Urinary bladder (tissue), 3 donors: ENCODE measurements at regions not wholly inside any gene's neighbourhood (a gene's known extent, or its start where the extent isn't known, plus 50 kb on each side); places are given as distances from the start of the nearest gene placed in this dataset.
A peak's percentile ranks its signal among the peaks of the same experiment; 100 is the strongest.

Experiments used
- DNase-seq: peaks from one replicate; pipeline ENCODE4 v3.0.0-alpha.2; 2015; ENCODE audit errors: extremely low spot score
- H3K27ac ChIP-seq: one replicate; pipeline ENCODE4 v1.5.1; 2013; ENCODE audit warnings: low read depth, mild to moderate bottlenecking, moderate library complexity
- H3K36me3 ChIP-seq: one replicate; pipeline ENCODE4 v1.6.1; 2013; ENCODE audit warnings: mild to moderate bottlenecking, moderate library complexity; ENCODE audit not compliant: insufficient read depth
- H3K4me1 ChIP-seq: one replicate; pipeline ENCODE4 v1.6.1; 2013; ENCODE audit warnings: mild to moderate bottlenecking, moderate library complexity; ENCODE audit not compliant: insufficient read depth
- H3K4me3 ChIP-seq: one replicate; pipeline ENCODE4 v1.5.1; 2013; ENCODE audit warnings: low read depth, low read length
- WGBS: extraction: QIAGEN DNeasy Blood & Tissue Kit; methylation state at CpG from one replicate; pipeline ENCODE4 v1.1.7; 2013; 5-methylcytosine and 5-hydroxymethylcytosine counted together
- donor health status: healthy with polysubstance abuse.
- donor health status: healthy.

GRCh38 chr15:67892559-67893377 is 52.9 kb upstream of the RNU6-1 start:
- H3K4me3 ChIP-seq: no peak overlapping the region
- DNase-seq: no peak
- WGBS: 50% methylated on average over 2 of the region's 2 CpGs
- H3K4me1 ChIP-seq: no peaks in the 10 kb centered on the region
- H3K36me3 ChIP-seq: no peaks in the 10 kb centered on the region
- no peak overlapping the region for H3K27ac ChIP-seq

DNA sequence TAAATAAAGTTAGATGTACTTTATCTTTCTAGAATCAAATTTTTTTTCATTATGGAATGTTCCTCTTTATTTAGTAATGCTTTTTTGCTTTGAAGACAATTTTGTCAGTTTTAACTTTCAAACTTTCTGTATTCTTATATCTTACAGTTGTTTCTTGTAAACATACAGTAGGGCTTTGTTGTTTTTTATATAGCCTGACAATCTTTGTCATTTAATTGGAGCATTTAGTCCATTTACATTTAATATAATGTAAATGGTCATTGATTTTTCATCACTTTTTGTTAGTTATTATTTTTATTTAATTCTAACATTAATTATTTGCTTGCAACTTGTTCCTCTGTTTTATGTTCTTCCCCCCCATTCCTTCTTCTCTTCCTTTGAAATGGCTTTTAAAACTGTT is 55.4 kb upstream of the RNU6-1 start:
- no peak for DNase-seq
- H3K36me3 ChIP-seq: no peaks in the 10 kb centered on the region
- H3K4me1 ChIP-seq: no peaks in the 10 kb centered on the region
- H3K4me3 ChIP-seq: no peak overlapping the region
- H3K27ac ChIP-seq: no peak overlapping the region

GRCh38 chr15:67897646-67898339 is 57.9 kb upstream of the RNU6-1 start:
- no peaks in the 10 kb centered on the region for H3K36me3 ChIP-seq
- 73% methylated on average over 3 of the region's 3 CpGs for WGBS
- no peak overlapping the region for H3K4me3 ChIP-seq
- H3K27ac ChIP-seq: no peak overlapping the region
- no peak for DNase-seq
- H3K4me1 ChIP-seq: no peaks in the 10 kb centered on the region

GRCh38 chr15:67899596-67900283 is 59.9 kb upstream of the RNU6-1 start:
- no peak for DNase-seq
- H3K4me3 ChIP-seq: no peak overlapping the region
- H3K36me3 ChIP-seq: no peaks in the 10 kb centered on the region
- WGBS: 78% methylated on average over 9 of the region's 9 CpGs
- H3K4me1 ChIP-seq: no peaks in the 10 kb centered on the region
- H3K27ac ChIP-seq: peak overlapping the region; percentile 15

GRCh38 chr15:67900621-67901147 is 60.8 kb upstream of the RNU6-1 start:
- no peaks in the 10 kb centered on the region for H3K36me3 ChIP-seq
- no peak overlapping the region for H3K27ac ChIP-seq
- DNase-seq: no peak
- WGBS: 98% methylated on average over 2 of the region's 2 CpGs
- no peaks in the 10 kb centered on the region for H3K4me1 ChIP-seq
- no peak overlapping the region for H3K4me3 ChIP-seq

- DNase-seq: no peak
- H3K27ac ChIP-seq: no peak overlapping the region
- no peaks in the 10 kb centered on the region for H3K4me1 ChIP-seq
- H3K36me3 ChIP-seq: no peaks in the 10 kb centered on the region
- WGBS: 91% methylated on average over 1 of the region's 1 CpG
- no peak overlapping the region for H3K4me3 ChIP-seq
Measured at GRCh38 chr15:67901922-67902321, 62.1 kb upstream of the RNU6-1 start.

DNA sequence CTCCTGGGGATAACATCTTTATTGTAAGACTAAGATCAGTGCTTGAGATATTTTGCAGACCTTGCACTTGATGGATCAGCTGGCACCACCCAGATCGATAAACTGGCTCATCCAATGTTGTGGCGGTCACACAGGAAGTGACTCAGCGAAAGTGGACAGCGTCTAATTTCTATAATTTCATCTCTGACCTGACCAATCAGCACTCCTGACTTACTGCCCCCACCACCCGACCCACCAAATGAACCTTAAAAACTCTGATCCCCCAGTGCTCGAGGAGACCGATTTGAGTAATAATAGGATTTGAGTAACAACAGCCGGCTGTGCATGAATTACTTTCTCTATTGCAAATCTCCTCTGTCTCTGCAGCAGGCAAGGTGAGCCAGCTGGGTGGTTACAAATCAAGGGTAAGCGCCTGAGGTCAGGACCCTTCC is 62.7 kb upstream of the RNU6-1 start:
- H3K36me3 ChIP-seq: no peaks in the 10 kb centered on the region
- H3K4me1 ChIP-seq: no peaks in the 10 kb centered on the region
- DNase-seq: no peak
- WGBS: 84% methylated on average over 9 of the region's 9 CpGs
- no peak overlapping the region for H3K4me3 ChIP-seq
- no peak overlapping the region for H3K27ac ChIP-seq

GRCh38 chr15:67903708-67904107 is 63.9 kb upstream of the RNU6-1 start:
- Histone ChIP-seq H3K36me3 (no peaks in the 10 kb centered on the region), H3K4me1 (no peaks in the 10 kb centered on the region), H3K27ac (no peak overlapping the region), H3K4me3 (no peak overlapping the region)
- no peak for DNase-seq

- no peaks in the 10 kb centered on the region for H3K36me3 ChIP-seq
- no peak for DNase-seq
- H3K27ac ChIP-seq: no peak overlapping the region
- no peaks in the 10 kb centered on the region for H3K4me1 ChIP-seq
- WGBS: 95% methylated on average over 1 of the region's 1 CpG
- H3K4me3 ChIP-seq: no peak overlapping the region
Measured at GRCh38 chr15:67905628-67906027, 65.8 kb upstream of the RNU6-1 start.

- Histone ChIP-seq H3K4me3 (no peak overlapping the region), H3K36me3 (no peaks in the 10 kb centered on the region), H3K27ac (no peak overlapping the region), H3K4me1 (no peaks in the 10 kb centered on the region)
- no peak for DNase-seq
Measured at GRCh38 chr15:67906382-67906781, 66.5 kb upstream of the RNU6-1 start.

- DNase-seq: no peak
- Histone ChIP-seq H3K27ac (no peak overlapping the region), H3K36me3 (no peaks in the 10 kb centered on the region), H3K4me3 (no peak overlapping the region), H3K4me1 (no peaks in the 10 kb centered on the region)
- 94% methylated on average over 2 of the region's 2 CpGs for WGBS
Measured at GRCh38 chr15:67907184-67907723, 67.4 kb upstream of the RNU6-1 start.

- no peaks in the 10 kb centered on the region for H3K36me3 ChIP-seq
Measured at GRCh38 chr15:67908756-67909155, 68.9 kb upstream of the RNU6-1 start.

DNA sequence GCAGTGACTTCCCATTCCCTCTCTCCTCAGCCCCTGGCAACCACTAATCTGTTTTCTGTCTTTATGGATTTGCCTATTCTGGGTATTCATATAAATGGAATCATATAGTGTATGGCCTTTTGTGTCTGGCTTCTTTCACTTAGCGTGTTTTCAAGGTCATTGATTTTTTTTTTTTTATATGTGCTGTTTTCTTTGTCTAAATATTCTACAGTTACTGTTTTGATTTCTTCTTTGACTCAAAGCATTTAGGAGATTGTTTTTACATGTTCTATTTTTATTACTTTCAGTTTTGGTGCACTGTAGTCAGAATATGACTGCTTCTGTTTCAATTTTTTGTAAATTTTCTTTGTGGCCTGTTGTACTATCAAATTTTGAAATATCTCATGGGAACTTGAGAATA is 71.9 kb upstream of the RNU6-1 start:
- Histone ChIP-seq H3K36me3 (no peaks in the 10 kb centered on the region), H3K4me3 (no peak overlapping the region), H3K27ac (no peak overlapping the region), H3K4me1 (no peaks in the 10 kb centered on the region)
- 0% methylated on average over 1 of the region's 1 CpG for WGBS
- no peak for DNase-seq

More at GRCh38 chr15:67908756-67909155, 68.9 kb upstream of the RNU6-1 start:
- no peak for DNase-seq
- no peaks in the 10 kb centered on the region for H3K4me1 ChIP-seq
- 86% methylated on average over 2 of the region's 2 CpGs for WGBS
- no peak overlapping the region for H3K27ac ChIP-seq
- no peak overlapping the region for H3K4me3 ChIP-seq
